Choroid plexus epithelial cell (primary cell): ENCODE measurements at regions not wholly inside any gene's neighbourhood (a gene's known extent, or its start where the extent isn't known, plus 50 kb on each side); places are given as distances from the start of the nearest gene placed in this dataset.

Experiments used
- DNase-seq: peaks from one replicate; pipeline ENCODE4 v3.0.0-alpha.2; 2010; ENCODE audit warnings: low read depth
- H3K4me3 ChIP-seq: 2 replicates; pipeline ENCODE4 v1.5.1; 2011; ENCODE audit warnings: low read depth, mild to moderate bottlenecking, control low read depth, low read length, moderate library complexity
- TF ChIP-seq, protein P1 (sequence below): conservative IDR thresholded peaks from 2 replicates; pipeline ENCODE4 v1.5.1; 2011; ENCODE audit warnings: low read depth, mild to moderate bottlenecking, control low read depth, inconsistent platforms, low read length, moderate library complexity

DNA sequence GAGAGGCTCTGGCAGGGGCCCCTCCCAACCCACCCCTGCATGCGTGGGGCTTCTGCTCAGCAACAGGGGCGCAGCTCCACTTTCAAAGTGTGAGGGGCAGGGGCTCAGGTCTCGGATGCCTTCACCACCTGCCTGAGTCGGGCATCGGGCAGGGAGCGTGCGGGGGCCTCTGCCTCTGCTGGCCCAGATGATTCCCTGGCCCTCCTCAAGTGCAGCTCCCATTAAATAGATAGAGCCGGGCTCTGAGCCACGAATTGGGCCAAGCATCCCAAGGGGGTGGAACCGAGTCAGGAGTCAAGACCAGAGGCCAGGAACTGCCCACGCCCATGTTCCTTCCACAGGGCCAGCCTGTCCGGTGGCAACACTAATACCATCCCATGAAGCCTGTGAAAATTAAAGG, 108.9 kb upstream of the FAM20C start:
- H3K4me3 ChIP-seq = no peak overlapping the region
- no peak for DNase-seq
- TF ChIP-seq, protein P1, sequence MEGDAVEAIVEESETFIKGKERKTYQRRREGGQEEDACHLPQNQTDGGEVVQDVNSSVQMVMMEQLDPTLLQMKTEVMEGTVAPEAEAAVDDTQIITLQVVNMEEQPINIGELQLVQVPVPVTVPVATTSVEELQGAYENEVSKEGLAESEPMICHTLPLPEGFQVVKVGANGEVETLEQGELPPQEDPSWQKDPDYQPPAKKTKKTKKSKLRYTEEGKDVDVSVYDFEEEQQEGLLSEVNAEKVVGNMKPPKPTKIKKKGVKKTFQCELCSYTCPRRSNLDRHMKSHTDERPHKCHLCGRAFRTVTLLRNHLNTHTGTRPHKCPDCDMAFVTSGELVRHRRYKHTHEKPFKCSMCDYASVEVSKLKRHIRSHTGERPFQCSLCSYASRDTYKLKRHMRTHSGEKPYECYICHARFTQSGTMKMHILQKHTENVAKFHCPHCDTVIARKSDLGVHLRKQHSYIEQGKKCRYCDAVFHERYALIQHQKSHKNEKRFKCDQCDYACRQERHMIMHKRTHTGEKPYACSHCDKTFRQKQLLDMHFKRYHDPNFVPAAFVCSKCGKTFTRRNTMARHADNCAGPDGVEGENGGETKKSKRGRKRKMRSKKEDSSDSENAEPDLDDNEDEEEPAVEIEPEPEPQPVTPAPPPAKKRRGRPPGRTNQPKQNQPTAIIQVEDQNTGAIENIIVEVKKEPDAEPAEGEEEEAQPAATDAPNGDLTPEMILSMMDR = no peak

DNA sequence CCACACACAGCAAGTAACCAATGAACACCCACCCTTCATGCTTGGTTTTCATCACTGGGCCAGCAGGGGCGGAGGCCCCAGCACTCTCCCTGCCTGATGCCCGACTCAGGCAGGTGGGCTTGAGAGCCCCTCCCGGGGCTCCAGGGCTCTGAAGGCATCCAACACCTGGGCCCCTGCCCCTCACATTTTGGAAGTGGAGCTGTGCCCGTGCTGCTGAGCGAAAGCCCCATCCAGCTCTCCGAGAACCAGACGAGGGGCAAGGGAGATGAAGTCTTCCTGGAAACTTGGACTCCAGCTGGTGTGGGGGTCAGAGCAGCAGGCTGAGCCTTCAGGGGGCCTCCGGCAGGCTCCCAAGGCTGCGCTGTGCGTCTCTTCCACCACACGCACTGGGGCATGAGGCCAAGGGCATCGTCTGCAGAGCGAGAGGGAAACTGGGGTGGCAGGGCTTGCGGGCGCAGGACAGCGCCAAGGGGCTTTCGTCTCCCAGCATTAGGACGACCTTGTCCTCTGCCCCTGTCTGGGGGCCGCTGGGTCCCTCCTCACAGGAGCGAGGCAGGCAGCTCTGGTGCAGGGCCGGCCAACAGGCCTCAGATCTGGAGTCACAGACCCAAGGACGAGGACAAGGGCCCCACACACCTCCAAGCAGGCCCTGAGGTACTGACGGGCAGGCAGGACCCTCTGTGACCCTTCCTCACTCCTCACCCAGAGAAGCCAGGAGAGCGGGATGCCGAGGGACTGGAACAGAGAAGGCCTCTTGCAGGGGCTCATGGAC, 108.3 kb upstream of the FAM20C start:
- no peak for DNase-seq
- TF ChIP-seq, protein P1 = no peak
- H3K4me3 ChIP-seq = no peak overlapping the region

DNA sequence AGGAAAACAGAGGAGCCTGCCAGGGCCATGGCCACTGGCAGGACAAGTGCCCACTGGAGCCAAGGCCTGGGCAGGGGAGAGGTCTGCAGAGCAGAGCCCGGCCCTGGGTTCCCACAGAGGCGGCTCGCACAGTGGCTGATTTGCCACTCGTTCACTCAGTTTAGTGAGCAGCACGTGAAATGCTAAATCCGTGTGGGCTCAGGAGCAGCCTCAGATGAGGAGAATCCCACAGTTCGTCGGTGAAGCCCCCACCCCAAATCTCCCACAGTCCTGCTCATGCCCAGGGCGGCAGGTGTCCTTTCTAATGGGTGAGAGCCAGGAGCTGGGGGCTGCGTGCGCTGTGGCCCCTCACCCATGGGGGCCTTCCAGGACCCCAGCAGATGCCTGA, 107.7 kb upstream of the FAM20C start:
- no peak overlapping the region for H3K4me3 ChIP-seq
- TF ChIP-seq, protein P1 = no peak
- DNase-seq = no peak

DNA sequence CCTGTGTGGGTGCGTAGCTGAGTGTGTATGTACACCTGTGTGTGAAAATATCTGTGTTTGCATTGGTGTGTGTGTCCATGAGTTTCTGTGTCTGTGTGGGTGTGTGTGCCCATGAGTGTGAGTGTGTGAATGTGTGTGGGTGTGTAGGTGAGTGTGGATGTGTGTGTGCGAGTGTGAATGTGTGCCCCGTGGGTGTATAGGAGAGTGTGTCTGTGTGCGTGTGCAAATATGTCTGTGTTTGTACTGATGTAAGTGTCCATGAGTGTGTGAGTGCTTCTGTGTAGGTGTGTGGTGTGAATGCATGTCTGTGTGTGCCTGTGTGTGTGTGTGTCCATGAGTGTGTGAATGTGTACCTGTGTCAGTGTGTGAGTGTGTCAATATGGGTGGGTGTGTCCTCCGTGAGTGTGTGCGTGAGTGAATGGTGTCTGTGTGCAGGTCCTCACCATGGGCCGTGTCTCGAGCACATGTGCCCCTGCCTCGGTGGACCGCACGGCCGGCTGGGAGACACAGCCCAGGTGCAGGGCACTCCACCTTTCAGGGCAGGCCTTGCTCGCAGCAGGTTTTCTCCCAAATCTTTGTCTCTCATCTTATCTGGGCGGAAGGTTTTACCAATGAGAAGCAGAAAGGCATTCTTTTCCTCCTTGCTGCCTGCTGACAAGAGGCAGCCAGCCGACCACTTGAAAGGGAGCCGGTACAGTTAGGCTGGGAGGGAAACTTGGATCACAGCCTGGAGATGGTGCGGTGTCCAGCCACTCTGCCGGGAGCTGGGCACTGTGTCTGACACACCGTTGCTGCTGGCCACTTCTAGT, 107.1 kb upstream of the FAM20C start:
- peak; percentile 72 for DNase-seq
- TF ChIP-seq, protein P1 = no peak
- H3K4me3 ChIP-seq = no peak overlapping the region

DNA sequence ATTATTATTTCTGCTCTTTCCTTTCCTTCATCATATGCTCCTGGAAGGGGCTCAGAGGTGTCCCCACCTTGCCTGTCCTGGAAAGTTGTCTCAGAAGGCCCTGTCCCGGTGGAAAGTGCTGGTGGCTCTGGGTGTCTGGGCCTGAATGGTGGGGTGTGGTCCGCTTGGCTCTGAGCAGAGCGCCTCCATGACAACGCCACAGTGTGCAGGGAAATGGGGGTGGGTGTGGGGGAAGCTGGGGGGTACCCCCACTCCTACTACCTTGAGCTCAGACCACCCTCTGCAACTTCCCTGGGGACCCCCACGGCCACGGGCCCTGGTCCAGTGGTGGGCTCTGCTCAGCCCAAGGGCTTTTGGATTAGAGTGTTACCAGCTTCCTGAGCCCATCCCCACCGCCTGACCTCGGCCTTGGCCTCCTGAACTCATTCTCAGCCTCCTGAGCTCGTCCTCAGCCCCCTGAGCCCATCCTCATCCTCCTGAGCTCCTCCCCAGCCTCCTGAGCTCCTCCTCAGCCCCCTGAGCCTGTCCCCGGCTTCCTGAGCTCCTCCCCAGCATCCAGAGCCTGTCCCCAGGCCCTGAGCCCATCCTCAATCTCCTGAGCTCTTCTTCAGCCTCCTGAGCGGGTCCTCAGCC, 106.4 kb upstream of the FAM20C start:
- no peak for DNase-seq
- no peak overlapping the region for H3K4me3 ChIP-seq
- TF ChIP-seq, protein P1 = no peak

DNA sequence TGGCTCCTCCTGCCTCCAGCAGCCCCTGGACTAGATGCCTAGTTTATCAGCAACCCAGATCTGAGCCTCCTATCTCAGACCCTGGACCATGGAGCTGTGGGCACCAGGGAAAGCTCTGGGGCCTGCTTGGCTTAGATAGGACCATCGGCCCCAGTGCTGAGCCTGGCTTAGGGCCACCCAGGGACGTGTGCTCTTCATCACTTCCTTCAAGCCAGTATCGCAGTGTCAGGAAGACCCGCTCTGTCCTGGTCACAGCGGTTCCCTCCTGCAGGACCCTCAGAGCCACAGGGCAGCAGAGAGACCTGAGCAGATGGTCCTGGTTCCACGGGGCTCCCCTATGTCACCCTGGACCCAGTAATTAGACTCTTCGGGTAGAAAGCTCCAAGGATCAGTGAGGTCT, 105.7 kb upstream of the FAM20C start:
- H3K4me3 ChIP-seq = no peak overlapping the region
- DNase-seq = no peak

More for the DNA sequence above, 105.7 kb upstream of the FAM20C start:
- TF ChIP-seq, protein P1 = no peak
